HCT116 (cell line): ENCODE measurements at regions not wholly inside any gene's neighbourhood (a gene's known extent, or its start where the extent isn't known, plus 50 kb on each side); places are given as distances from the start of the nearest gene placed in this dataset.

Source experiments
- ATAC-seq: fragments of 200-7000 bp; cut with Tn5 transposase; 2 replicates; pipeline ENCODE4 v1.9.1; 2020; ENCODE audit warnings: mild to moderate bottlenecking, moderate library complexity
- BruUV-seq: library from RNA; stranded (reverse); fragments of 400-500 nt; replicated peaks from 2 replicates; lab custom pipeline; 2021; lab: Mats Ljungman, UMichigan
- CTCF ChIA-PET: fragments of 300-600 bp; sonication (Branson Sonifier 250); formaldehyde crosslinking; loops from one replicate; lab custom pipeline; 2021; ENCODE audit warnings: antibody characterized with exemption; lab: Charles Lee
- POLR2A ChIA-PET: fragments of 300-600, 350-600 bp; sonication (Branson Sonifier 250); formaldehyde crosslinking; loops from one replicate; lab custom pipeline; 2021; ENCODE audit warnings: antibody characterized with exemption; lab: Charles Lee
- RAD21 ChIA-PET, 2 experiments: fragments of 300-600 bp; sonication (Branson Sonifier 250); formaldehyde crosslinking; loops; one replicate each; lab custom pipeline; 2023; ENCODE audit warnings: low total read pairs in 2 of 2; ENCODE audit not compliant: uncharacterized antibody in 2 of 2, unreplicated experiment in 2 of 2, low non-redundant PET in 1 of 2; lab: Charles Lee
- DNase-seq: peaks from one replicate; pipeline ENCODE4 v3.0.0-alpha.2; 2010; ENCODE audit warnings: low read depth, low spot score
- H2AFZ ChIP-seq: fragments of 200-600 bp; shearing (Covaris generic), sonication (generic); 2 replicates; pipeline ENCODE4 v1.6.1; 2017; ENCODE audit warnings: low read depth, mixed run types, mixed read lengths, antibody characterized with exemption, low read length; ENCODE audit not compliant: poor library complexity, severe bottlenecking
- H3K27ac ChIP-seq: 2 replicates; pipeline ENCODE4 v1.5.1; 2012; ENCODE audit warnings: low read depth, low read length
- H3K27me3 ChIP-seq: fragments of 200-600 bp; sonication (generic); 2 replicates; pipeline ENCODE4 v1.6.1; 2016; ENCODE audit warnings: mixed run types, low read length, mixed read lengths; ENCODE audit not compliant: insufficient read depth
- H3K36me3 ChIP-seq, 2 experiments: fragments of 200-500 bp in 1 of 2; fragments of 200-600 bp in 1 of 2; sonication (Bioruptor generic) in 1 of 2; sonication (generic) in 1 of 2; 2 replicates each; pipeline versions ENCODE4 v1.5.1 to v1.6.1; 2014 to 2016; ENCODE audit warnings: low read length in 2 of 2, inconsistent platforms in 1 of 2, mixed read lengths in 1 of 2, mixed run types in 1 of 2; ENCODE audit not compliant: insufficient read depth in 2 of 2, control insufficient read depth in 1 of 2
- H3K4me1 ChIP-seq, 2 experiments: fragments of 200-600 bp in 1 of 2; sonication (generic) in 1 of 2; 2 replicates each; pipeline versions ENCODE4 v1.5.1 to v1.6.1; 2012 to 2017; ENCODE audit warnings: low read length in 2 of 2, inconsistent platforms in 1 of 2, mild to moderate bottlenecking in 1 of 2, mixed read lengths in 1 of 2, mixed run types in 1 of 2, moderate library complexity in 1 of 2; ENCODE audit not compliant: insufficient read depth in 2 of 2, control insufficient read depth in 1 of 2
- H3K4me2 ChIP-seq: fragments of 200-600 bp; sonication (generic); 2 replicates; pipeline ENCODE4 v1.6.1; 2017; ENCODE audit warnings: mixed run types, low read length, mixed read lengths
- H3K4me3 ChIP-seq, 2 experiments: fragments of 200-600 bp in 1 of 2; sonication (generic) in 1 of 2; replicated peaks in 1 of 2; 2 replicates each; pipeline ENCODE4 v1.5.1; 2011 to 2016; ENCODE audit warnings: low read length in 2 of 2, control low read depth in 1 of 2, low read depth in 1 of 2, mild to moderate bottlenecking in 1 of 2, mixed read lengths in 1 of 2, mixed run types in 1 of 2
- H3K79me2 ChIP-seq: fragments of 200-600 bp; sonication (generic); 2 replicates; pipeline ENCODE4 v1.6.1; 2017; ENCODE audit warnings: mild to moderate bottlenecking, mixed run types, low read length, moderate library complexity, mixed read lengths; ENCODE audit not compliant: insufficient read depth
- H3K9ac ChIP-seq: fragments of 200-600 bp; sonication (generic); 2 replicates; pipeline ENCODE4 v1.6.1; 2016; ENCODE audit warnings: low read length, mixed read lengths
- H3K9me2 ChIP-seq: fragments of 200-600 bp; sonication (generic), shearing (Covaris generic); 2 replicates; pipeline ENCODE4 v1.6.1; 2017; ENCODE audit warnings: mixed run types, mild to moderate bottlenecking, moderate library complexity; ENCODE audit not compliant: insufficient read depth
- H3K9me3 ChIP-seq, 2 experiments: fragments of 200-500 bp in 1 of 2; fragments of 200-600 bp in 1 of 2; sonication (Bioruptor generic) in 1 of 2; sonication (generic) in 1 of 2; 2 replicates each; pipeline ENCODE4 v1.6.1; 2014 to 2017; ENCODE audit warnings: low read length in 2 of 2, mixed read lengths in 2 of 2, inconsistent platforms in 1 of 2, low read depth in 1 of 2, mild to moderate bottlenecking in 1 of 2, mixed run types in 1 of 2, moderate library complexity in 1 of 2; ENCODE audit not compliant: control insufficient read depth in 1 of 2, insufficient read depth in 1 of 2
- H4K20me1 ChIP-seq: fragments of 200-600 bp; sonication (generic), shearing (Covaris generic); 2 replicates; pipeline ENCODE4 v1.6.1; 2017; ENCODE audit warnings: mixed run types, mild to moderate bottlenecking, moderate library complexity; ENCODE audit not compliant: insufficient read depth
- ATF3 ChIP-seq: IDR thresholded peaks from 2 replicates; pipeline ENCODE4 v1.6.1; 2012
- CEBPB ChIP-seq: IDR thresholded peaks from 2 replicates; pipeline ENCODE4 v1.6.1; 2012; ENCODE audit warnings: low read depth
- EGR1 ChIP-seq: IDR thresholded peaks from 2 replicates; pipeline ENCODE4 v1.6.1; 2012; ENCODE audit warnings: low read depth
- POLR2AphosphoS5 ChIP-seq: IDR thresholded peaks from 2 replicates; pipeline ENCODE4 v1.6.1; 2011; ENCODE audit warnings: mild to moderate bottlenecking, low read depth, low read length, moderate library complexity
- REST ChIP-seq: IDR thresholded peaks from 2 replicates; pipeline ENCODE4 v1.6.1; 2012; ENCODE audit warnings: low read depth
- SP1 ChIP-seq: IDR thresholded peaks from 2 replicates; pipeline ENCODE4 v1.6.1; 2012; ENCODE audit warnings: low read depth
- TCF7L2 ChIP-seq: IDR thresholded peaks from 2 replicates; pipeline ENCODE4 v1.7.0; 2011; ENCODE audit warnings: borderline replicate concordance, inconsistent platforms; ENCODE audit not compliant: insufficient read depth, insufficient read length; ENCODE audit errors: extremely low read depth
- YY1 ChIP-seq: IDR thresholded peaks from 2 replicates; pipeline ENCODE4 v1.6.1; 2011; ENCODE audit warnings: low read length, low read depth, moderate library complexity, mild to moderate bottlenecking; ENCODE audit not compliant: insufficient replicate concordance; ENCODE audit errors: extremely low read depth
- ZBTB33 ChIP-seq: IDR thresholded peaks from 2 replicates; pipeline ENCODE4 v1.6.1; 2011; ENCODE audit warnings: mild to moderate bottlenecking, low read length, moderate library complexity; ENCODE audit not compliant: insufficient replicate concordance; ENCODE audit errors: extremely low read depth
- intact Hi-C: fragments of 100-400 bp; cut with micrococcal nuclease; formaldehyde crosslinking; loops from 2 replicates; pipeline ENCODE4 v1.10.0; 2022

GRCh38 chr22:35202376-35202775, 54.9 kb upstream of the HMGXB4 start:
- no peak overlapping the region for H3K4me3 ChIP-seq
- ChIA-PET POLR2A (no interaction called here), CTCF (no interaction called here), RAD21 (no interaction called here)
- no peaks in the 10 kb centered on the region for H3K9me3 ChIP-seq
- H4K20me1 ChIP-seq: no peaks in the 10 kb centered on the region
- H3K4me2 ChIP-seq: no peak overlapping the region
- no peaks in the 10 kb centered on the region for H3K36me3 ChIP-seq
- no peaks in the 10 kb centered on the region for H3K27me3 ChIP-seq
- no peaks in the 10 kb centered on the region for H3K9me2 ChIP-seq
- H3K4me1 ChIP-seq: no peaks in the 10 kb centered on the region
- BruUV-seq: no TSS peak
- no peaks in the 10 kb centered on the region for H3K79me2 ChIP-seq
- TF ChIP-seq SP1: no peak
- no peak for ATAC-seq
- intact Hi-C loops: no loop called here
- H3K27ac ChIP-seq: no peak overlapping the region
- H2AFZ ChIP-seq: no peak overlapping the region
- DNase-seq: no peak
- no peak overlapping the region for H3K9ac ChIP-seq

GRCh38 chr22:35203583-35203982, 53.7 kb upstream of the HMGXB4 start:
- Histone ChIP-seq H3K9me3 (no peaks in the 10 kb centered on the region), H3K79me2 (no peaks in the 10 kb centered on the region)
- no peak for TF ChIP-seq ZBTB33
- TF ChIP-seq EGR1: no peak
- no peak for TF ChIP-seq ATF3
- TF ChIP-seq SP1: no peak
- TF ChIP-seq YY1: no peak
- no peak for TF ChIP-seq CEBPB
- TF ChIP-seq TCF7L2: no peak
- TF ChIP-seq REST: no peak
- no peak for TF ChIP-seq POLR2AphosphoS5
- TF ChIP-seq, all 23 proteins: peak for 0
- no peaks in the 10 kb centered on the region for H3K9me2 ChIP-seq
- H3K4me1 ChIP-seq: no peaks in the 10 kb centered on the region
- no peak overlapping the region for H2AFZ ChIP-seq
- ChIA-PET RAD21 (no interaction called here), POLR2A (no interaction called here), CTCF (no interaction called here)
- no peak for DNase-seq
- intact Hi-C loops: no loop called here
- no peak overlapping the region for H3K9ac ChIP-seq
- H3K27me3 ChIP-seq: no peaks in the 10 kb centered on the region
- H3K4me3 ChIP-seq: no peak overlapping the region
- no peak for ATAC-seq
- H3K36me3 ChIP-seq: no peaks in the 10 kb centered on the region
- no peak overlapping the region for H3K27ac ChIP-seq
- H3K4me2 ChIP-seq: no peak overlapping the region
- no TSS peak for BruUV-seq
- H4K20me1 ChIP-seq: no peaks in the 10 kb centered on the region
